Neural progenitor cell (in vitro differentiated cells): ENCODE measurements at regions not wholly inside any gene's neighbourhood (a gene's known extent, or its start where the extent isn't known, plus 50 kb on each side); places are given as distances from the start of the nearest gene placed in this dataset.

Source experiments
- DNase-seq: peaks from one replicate; pipeline ENCODE4 v3.0.0-alpha.2; 2016; ENCODE audit warnings: low spot score
- H2AFZ ChIP-seq: fragments of 200-600 bp; sonication (generic); replicated peaks from 2 replicates; pipeline ENCODE4 v1.6.1; 2016; ENCODE audit warnings: antibody characterized with exemption
- H3F3A ChIP-seq: fragments of 200-600 bp; sonication (generic); 2 replicates; pipeline ENCODE4 v1.6.1; 2016; ENCODE audit warnings: antibody characterized with exemption, low read depth
- H3K27ac ChIP-seq: fragments of 200-600 bp; sonication (generic); 2 replicates; pipeline ENCODE4 v1.5.1; 2016; ENCODE audit warnings: mild to moderate bottlenecking
- H3K27me3 ChIP-seq: fragments of 200-600 bp; sonication (generic); 2 replicates; pipeline ENCODE4 v1.6.1; 2016; ENCODE audit warnings: mild to moderate bottlenecking, moderate library complexity
- H3K36me3 ChIP-seq: fragments of 200-600 bp; sonication (generic); 2 replicates; pipeline ENCODE4 v1.5.1; 2016
- H3K4me1 ChIP-seq: fragments of 200-600 bp; sonication (generic); 2 replicates; pipeline ENCODE4 v1.6.1; 2016; ENCODE audit warnings: mixed run types
- H3K4me2 ChIP-seq: fragments of 200-600 bp; sonication (generic); 2 replicates; pipeline ENCODE4 v1.6.1; 2016
- H3K4me3 ChIP-seq: fragments of 200-600 bp; sonication (generic); 2 replicates; pipeline ENCODE4 v1.5.1; 2016
- H3K79me2 ChIP-seq: fragments of 200-600 bp; sonication (generic); 2 replicates; pipeline ENCODE4 v1.6.1; 2016; ENCODE audit warnings: low read depth
- H3K9ac ChIP-seq: fragments of 200-600 bp; sonication (generic); 2 replicates; pipeline ENCODE4 v1.6.1; 2016
- H3K9me3 ChIP-seq: fragments of 200-600 bp; sonication (generic); 2 replicates; pipeline ENCODE4 v1.5.1; 2016; ENCODE audit warnings: low read depth
- H4K20me1 ChIP-seq: fragments of 200-600 bp; sonication (generic); 2 replicates; pipeline ENCODE4 v1.6.1; 2016; ENCODE audit warnings: low read depth
- H3K27ac Mint-ChIP-seq: 3 replicates; pipeline ENCODE4 v1.8.0; 2021; ENCODE audit warnings: mixed read lengths
- H3K27me3 Mint-ChIP-seq: 2 replicates; pipeline ENCODE4 v1.8.0; 2022; ENCODE audit warnings: low read depth, mild to moderate bottlenecking, inconsistent platforms, moderate library complexity, mixed read lengths; ENCODE audit not compliant: insufficient read depth
- H3K36me3 Mint-ChIP-seq: 3 replicates; pipeline ENCODE4 v1.8.0; 2021; ENCODE audit warnings: mixed read lengths
- H3K4me1 Mint-ChIP-seq: 3 replicates; pipeline ENCODE4 v1.8.0; 2021; ENCODE audit warnings: mixed read lengths
- H3K4me3 Mint-ChIP-seq: 3 replicates; pipeline ENCODE4 v1.8.0; 2021; ENCODE audit warnings: mild to moderate bottlenecking, moderate library complexity, mixed read lengths
- H3K9me3 Mint-ChIP-seq: 3 replicates; pipeline ENCODE4 v1.8.0; 2020; ENCODE audit warnings: mixed read lengths
- EZH2 ChIP-seq: fragments of 200-600 bp; sonication (generic); IDR thresholded peaks from 2 replicates; pipeline ENCODE4 v1.6.1; 2017; ENCODE audit warnings: antibody characterized with exemption, mild to moderate bottlenecking, moderate library complexity
- EZH2phosphoT487 ChIP-seq: fragments of 200-600 bp; sonication (generic); IDR thresholded peaks from 2 replicates; pipeline ENCODE4 v1.6.1; 2017; ENCODE audit warnings: antibody characterized with exemption
- TF ChIP-seq, protein P1 (sequence below): fragments of 200-600 bp; sonication (generic); IDR thresholded peaks from 2 replicates; pipeline ENCODE4 v1.5.1; 2017; ENCODE audit warnings: antibody characterized with exemption, mild to moderate bottlenecking

DNA sequence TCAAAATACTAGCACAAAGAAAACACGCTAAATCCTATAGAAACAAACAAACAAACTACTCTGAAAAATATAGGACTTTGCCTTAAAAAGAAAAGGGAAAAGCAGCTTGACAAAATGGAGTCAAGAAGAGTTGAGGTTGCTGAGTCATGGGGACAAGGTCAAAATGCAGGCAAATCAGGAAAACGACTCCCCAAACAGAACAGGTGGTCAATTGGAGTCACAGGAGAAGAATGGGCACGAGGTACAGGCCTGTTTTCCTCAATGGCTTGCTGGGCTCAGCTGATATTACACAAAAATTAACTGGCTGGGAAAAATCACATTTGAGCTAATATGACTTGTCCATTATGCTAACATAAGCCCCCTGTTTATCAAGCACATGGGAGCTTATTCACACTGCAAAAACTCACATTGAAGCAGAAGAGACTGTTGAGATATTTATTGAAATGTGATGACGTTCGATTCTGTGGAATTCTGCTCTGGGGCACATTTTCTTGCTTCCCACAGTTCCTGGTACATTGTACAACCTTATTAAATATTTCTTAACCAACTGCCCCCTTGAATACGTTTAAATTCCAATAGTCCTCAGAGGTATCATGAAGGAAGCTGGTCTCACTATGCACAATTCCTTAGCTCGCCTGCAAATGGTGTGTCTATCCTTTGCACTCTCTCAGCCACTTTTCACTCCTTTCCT, 1622.1 kb downstream of the STIM2 start:
- no peak overlapping the region for H2AFZ ChIP-seq
- H4K20me1 ChIP-seq: no peaks in the 10 kb centered on the region
- no peak overlapping the region for H3K4me3 ChIP-seq
- H3K9ac ChIP-seq: no peak overlapping the region
- H3K79me2 ChIP-seq: no peaks in the 10 kb centered on the region
- no peaks in the 10 kb centered on the region for H3K36me3 Mint-ChIP-seq
- H3K27me3 ChIP-seq: no peaks in the 10 kb centered on the region
- no peak overlapping the region for H3K27ac Mint-ChIP-seq
- H3K36me3 ChIP-seq: no peaks in the 10 kb centered on the region
- TF ChIP-seq EZH2: no peak
- TF ChIP-seq, protein P1, sequence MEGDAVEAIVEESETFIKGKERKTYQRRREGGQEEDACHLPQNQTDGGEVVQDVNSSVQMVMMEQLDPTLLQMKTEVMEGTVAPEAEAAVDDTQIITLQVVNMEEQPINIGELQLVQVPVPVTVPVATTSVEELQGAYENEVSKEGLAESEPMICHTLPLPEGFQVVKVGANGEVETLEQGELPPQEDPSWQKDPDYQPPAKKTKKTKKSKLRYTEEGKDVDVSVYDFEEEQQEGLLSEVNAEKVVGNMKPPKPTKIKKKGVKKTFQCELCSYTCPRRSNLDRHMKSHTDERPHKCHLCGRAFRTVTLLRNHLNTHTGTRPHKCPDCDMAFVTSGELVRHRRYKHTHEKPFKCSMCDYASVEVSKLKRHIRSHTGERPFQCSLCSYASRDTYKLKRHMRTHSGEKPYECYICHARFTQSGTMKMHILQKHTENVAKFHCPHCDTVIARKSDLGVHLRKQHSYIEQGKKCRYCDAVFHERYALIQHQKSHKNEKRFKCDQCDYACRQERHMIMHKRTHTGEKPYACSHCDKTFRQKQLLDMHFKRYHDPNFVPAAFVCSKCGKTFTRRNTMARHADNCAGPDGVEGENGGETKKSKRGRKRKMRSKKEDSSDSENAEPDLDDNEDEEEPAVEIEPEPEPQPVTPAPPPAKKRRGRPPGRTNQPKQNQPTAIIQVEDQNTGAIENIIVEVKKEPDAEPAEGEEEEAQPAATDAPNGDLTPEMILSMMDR: no peak
- no peak for TF ChIP-seq EZH2phosphoT487
- H3F3A ChIP-seq: no peaks in the 10 kb centered on the region
- H3K9me3 ChIP-seq: no peaks in the 10 kb centered on the region
- no peak overlapping the region for H3K27ac ChIP-seq
- no peak overlapping the region for H3K4me3 Mint-ChIP-seq
- no peak overlapping the region for H3K4me2 ChIP-seq
- peaks cover 11% of the 10 kb centered on the region for H3K4me1 ChIP-seq
- no peaks in the 10 kb centered on the region for H3K9me3 Mint-ChIP-seq
- H3K4me1 Mint-ChIP-seq: peaks cover 9% of the 10 kb centered on the region
- H3K27me3 Mint-ChIP-seq: no peaks in the 10 kb centered on the region
- no peak for DNase-seq

DNA sequence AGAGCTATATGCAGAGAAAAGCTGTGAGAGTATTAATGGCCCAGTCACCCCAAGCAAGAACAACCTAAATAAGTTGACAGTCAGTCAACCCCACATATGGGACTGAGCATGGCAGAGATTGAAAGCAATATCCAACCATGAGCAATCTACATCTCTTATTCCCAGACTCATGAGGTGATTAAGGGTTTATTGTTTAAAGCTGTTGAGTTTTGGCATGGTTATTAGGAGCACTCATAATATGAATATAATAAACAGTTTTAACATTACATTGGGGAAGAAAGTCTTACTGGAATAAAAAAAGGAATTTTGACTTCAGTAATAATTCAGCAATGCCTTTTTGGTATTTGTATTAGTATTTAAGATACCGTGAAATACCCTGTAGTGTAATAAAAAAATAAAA, 1627.4 kb downstream of the STIM2 start:
- H3K4me3 Mint-ChIP-seq: no peak overlapping the region
- no peak overlapping the region for H3K27ac Mint-ChIP-seq
- H3K4me3 ChIP-seq: no peak overlapping the region
- no peaks in the 10 kb centered on the region for H3K36me3 Mint-ChIP-seq
- H3K4me2 ChIP-seq: no peak overlapping the region
- H3K9ac ChIP-seq: no peak overlapping the region
- no peaks in the 10 kb centered on the region for H3K27me3 Mint-ChIP-seq
- H3K9me3 ChIP-seq: no peaks in the 10 kb centered on the region
- DNase-seq: no peak
- H3K36me3 ChIP-seq: no peaks in the 10 kb centered on the region
- peaks cover 6% of the 10 kb centered on the region for H3K4me1 ChIP-seq
- no peaks in the 10 kb centered on the region for H3F3A ChIP-seq
- no peaks in the 10 kb centered on the region for H3K79me2 ChIP-seq
- no peak overlapping the region for H2AFZ ChIP-seq
- peaks cover 4% of the 10 kb centered on the region for H3K4me1 Mint-ChIP-seq
- H3K27ac ChIP-seq: no peak overlapping the region
- H4K20me1 ChIP-seq: no peaks in the 10 kb centered on the region
- H3K27me3 ChIP-seq: no peaks in the 10 kb centered on the region
- no peaks in the 10 kb centered on the region for H3K9me3 Mint-ChIP-seq
- TF ChIP-seq, protein P1: no peak
- TF ChIP-seq EZH2 (no peak), EZH2phosphoT487 (no peak)

DNA sequence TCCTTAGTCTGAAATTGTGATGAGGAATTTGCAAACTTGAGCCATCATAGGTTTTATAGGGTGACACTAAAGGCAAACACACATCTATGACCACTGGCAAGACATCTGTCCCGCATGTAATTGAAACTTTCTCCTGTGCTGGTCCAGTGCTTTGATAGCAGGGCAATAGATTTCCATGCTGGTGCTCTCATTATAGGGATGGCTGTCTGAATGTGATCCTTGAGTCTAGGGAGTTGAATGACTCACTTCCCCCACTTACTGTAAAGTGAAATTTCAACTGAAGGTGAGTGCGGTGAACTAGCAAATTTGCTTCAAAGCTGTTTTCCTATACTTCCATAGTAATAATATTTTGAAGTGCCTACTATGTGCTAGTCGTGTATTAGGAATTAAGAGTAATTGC, 1630.0 kb downstream of the STIM2 start:
- Mint-ChIP-seq H3K4me1 (no peaks in the 10 kb centered on the region), H3K27me3 (no peaks in the 10 kb centered on the region), H3K27ac (no peak overlapping the region), H3K9me3 (peaks cover 9% of the 10 kb centered on the region), H3K4me3 (no peak overlapping the region), H3K36me3 (no peaks in the 10 kb centered on the region)
- no peaks in the 10 kb centered on the region for H3K79me2 ChIP-seq
- H3K27ac ChIP-seq: no peak overlapping the region
- H2AFZ ChIP-seq: no peak overlapping the region
- H4K20me1 ChIP-seq: no peaks in the 10 kb centered on the region
- H3K4me2 ChIP-seq: no peak overlapping the region
- H3K27me3 ChIP-seq: no peaks in the 10 kb centered on the region
- H3K4me1 ChIP-seq: no peaks in the 10 kb centered on the region
- no peak overlapping the region for H3K9ac ChIP-seq
- H3K4me3 ChIP-seq: no peak overlapping the region
- TF ChIP-seq, protein P1: no peak
- TF ChIP-seq EZH2phosphoT487 (no peak), EZH2 (no peak)
- no peak for DNase-seq
- H3F3A ChIP-seq: no peaks in the 10 kb centered on the region
- no peaks in the 10 kb centered on the region for H3K36me3 ChIP-seq
- no peaks in the 10 kb centered on the region for H3K9me3 ChIP-seq
